IPS-20b (cell line): ENCODE measurements at regions not wholly inside any gene's neighbourhood (a gene's known extent, or its start where the extent isn't known, plus 50 kb on each side); places are given as distances from the start of the nearest gene placed in this dataset.

ENCODE experiments used
- H3K27ac ChIP-seq: one replicate; pipeline ENCODE4 v1.5.1; 2013; ENCODE audit warnings: low read length
- H3K27me3 ChIP-seq: 2 replicates; pipeline ENCODE4 v1.6.1; 2013; ENCODE audit warnings: mild to moderate bottlenecking, low read length, inconsistent platforms; ENCODE audit not compliant: insufficient read depth
- H3K36me3 ChIP-seq: 2 replicates; pipeline ENCODE4 v1.6.1; 2013; ENCODE audit warnings: low read depth, mild to moderate bottlenecking, inconsistent platforms, low read length, moderate library complexity; ENCODE audit not compliant: insufficient read depth
- H3K4me1 ChIP-seq: 2 replicates; pipeline ENCODE4 v1.6.1; 2013; ENCODE audit warnings: mild to moderate bottlenecking, control low read depth, inconsistent platforms, low read length, moderate library complexity; ENCODE audit not compliant: insufficient read depth
- H3K4me3 ChIP-seq: 2 replicates; pipeline ENCODE4 v1.5.1; 2013; ENCODE audit warnings: mild to moderate bottlenecking, low read length, inconsistent platforms
- H3K9ac ChIP-seq: 2 replicates; pipeline ENCODE4 v1.6.1; 2013; ENCODE audit warnings: low read depth, mild to moderate bottlenecking, inconsistent platforms, low read length, moderate library complexity
- H3K9me3 ChIP-seq: 2 replicates; pipeline ENCODE4 v1.6.1; 2013; ENCODE audit warnings: mild to moderate bottlenecking, low read depth, low read length, inconsistent platforms; ENCODE audit not compliant: insufficient read depth

DNA sequence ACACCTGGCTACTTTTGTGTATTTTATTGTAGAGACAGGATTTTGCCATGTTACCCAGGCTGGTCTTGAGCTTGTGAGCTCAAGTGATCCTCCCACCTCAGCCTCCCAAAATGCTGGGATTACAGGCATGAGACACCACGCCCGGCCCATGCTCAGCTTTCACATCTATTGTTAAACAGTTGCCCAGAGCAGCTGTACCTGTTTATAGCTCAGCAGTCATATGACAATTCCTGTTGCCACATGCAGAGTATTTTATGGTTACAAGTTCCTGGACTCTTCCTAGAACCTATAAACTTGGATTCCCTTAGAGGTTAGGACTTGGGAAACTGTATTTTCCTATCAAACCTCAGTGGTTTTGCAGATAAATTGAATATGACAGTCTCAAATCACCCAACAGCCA lies 188.3 kb upstream of the KCNG1 start:
- 0 out of 2 replicates have a peak, but pooled peaks cover under 1% of the 10 kb centered on the region for H3K9me3 ChIP-seq
- H3K27me3 ChIP-seq = no peaks in the 10 kb centered on the region; the same call in 1 of the 2 replicates

DNA sequence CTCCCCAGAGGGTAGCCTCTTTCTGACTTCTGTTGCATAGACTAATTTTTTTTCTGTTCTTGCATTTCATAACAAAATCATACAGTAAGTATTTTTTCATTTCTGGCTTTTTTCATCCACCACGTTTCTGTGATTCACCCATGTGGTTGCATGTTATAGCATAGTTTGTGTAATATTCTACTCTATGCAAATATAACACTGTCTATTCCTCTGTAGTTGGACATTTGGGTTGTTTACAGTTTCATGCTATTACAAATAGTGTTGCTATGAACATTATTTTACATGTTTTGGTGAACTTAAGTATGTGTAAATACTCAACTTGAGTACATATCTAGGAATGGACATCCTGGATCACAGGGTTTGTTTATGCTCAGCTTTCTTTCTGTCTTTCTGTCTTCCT lies 187.2 kb upstream of the KCNG1 start:
- no peaks in the 10 kb centered on the region for H3K9me3 ChIP-seq
- no peak overlapping the region for H3K9ac ChIP-seq
- H3K4me3 ChIP-seq = no peak overlapping the region
- peaks cover 5% of the 10 kb centered on the region; the same call in 1 of the 2 replicates for H3K4me1 ChIP-seq
- H3K27ac ChIP-seq = no peak overlapping the region
- no peaks in the 10 kb centered on the region for H3K36me3 ChIP-seq
- H3K27me3 ChIP-seq = no peaks in the 10 kb centered on the region

More for the DNA sequence above, 188.3 kb upstream of the KCNG1 start:
- no peak overlapping the region for H3K9ac ChIP-seq
- H3K36me3 ChIP-seq = no peaks in the 10 kb centered on the region
- no peak overlapping the region for H3K4me3 ChIP-seq
- H3K4me1 ChIP-seq = peaks cover 5% of the 10 kb centered on the region; the same call in 1 of the 2 replicates
- no peak overlapping the region for H3K27ac ChIP-seq

DNA sequence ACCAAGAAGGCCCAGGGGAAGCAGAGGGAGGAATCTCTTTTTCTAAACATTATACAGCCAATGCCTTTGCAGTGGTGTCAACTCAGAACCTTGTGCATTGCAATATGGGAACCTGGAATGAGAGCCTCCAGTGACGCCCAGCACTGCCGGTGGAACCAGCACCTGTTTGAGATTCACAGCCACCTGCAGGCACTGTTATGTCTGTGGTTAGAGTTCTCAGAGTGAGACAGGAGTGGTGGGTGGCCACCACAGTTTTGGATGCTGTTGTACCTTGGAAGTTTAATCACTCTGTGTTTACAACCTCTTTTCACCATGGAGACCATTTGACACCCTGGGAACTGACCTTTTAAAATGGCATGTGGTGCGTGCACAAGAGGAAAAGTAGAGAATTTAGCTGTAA lies 185.3 kb upstream of the KCNG1 start:
- no peaks in the 10 kb centered on the region for H3K36me3 ChIP-seq
- no peaks in the 10 kb centered on the region for H3K9me3 ChIP-seq
- H3K9ac ChIP-seq = no peak overlapping the region
- H3K27me3 ChIP-seq = no peaks in the 10 kb centered on the region
- peaks cover 5% of the 10 kb centered on the region; the same call in 1 of the 2 replicates for H3K4me1 ChIP-seq
- H3K4me3 ChIP-seq = no peak overlapping the region
- H3K27ac ChIP-seq = no peak overlapping the region

DNA sequence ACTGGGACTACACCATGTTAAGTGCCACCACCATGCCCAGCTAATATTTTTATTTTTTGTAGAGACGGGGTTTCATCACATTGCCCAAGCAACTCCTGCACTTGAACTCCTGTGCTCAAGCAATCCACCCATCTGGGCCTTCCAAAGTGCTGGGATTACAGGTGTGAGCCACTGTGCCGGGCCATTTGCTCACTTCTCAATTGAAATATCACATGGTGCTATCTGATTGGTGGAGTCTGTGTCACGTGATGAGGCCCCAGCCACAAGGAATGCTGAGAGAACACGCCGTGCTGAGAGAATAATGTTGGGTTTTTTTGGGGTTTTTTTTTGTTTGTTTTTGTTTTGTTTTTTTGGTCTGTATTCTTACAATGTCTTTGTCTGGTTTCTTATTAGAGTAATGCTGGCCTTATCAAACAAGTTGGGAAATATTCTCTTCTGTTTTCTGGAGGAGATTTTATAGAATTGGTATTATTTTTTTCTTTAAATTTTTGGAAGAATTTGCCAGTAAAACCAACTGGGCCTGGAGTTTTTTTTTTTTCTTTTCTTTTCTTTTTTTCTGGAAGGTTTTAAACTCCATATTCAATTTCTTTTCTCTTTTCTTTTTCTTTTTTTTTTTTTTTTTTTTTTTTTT lies 183.2 kb upstream of the KCNG1 start:
- H3K36me3 ChIP-seq = no peaks in the 10 kb centered on the region
- H3K27ac ChIP-seq = no peak overlapping the region
- no peaks in the 10 kb centered on the region for H3K9me3 ChIP-seq
- no peak overlapping the region for H3K4me3 ChIP-seq
- no peak overlapping the region for H3K9ac ChIP-seq
- H3K27me3 ChIP-seq = no peaks in the 10 kb centered on the region
- H3K4me1 ChIP-seq = no peaks in the 10 kb centered on the region

DNA sequence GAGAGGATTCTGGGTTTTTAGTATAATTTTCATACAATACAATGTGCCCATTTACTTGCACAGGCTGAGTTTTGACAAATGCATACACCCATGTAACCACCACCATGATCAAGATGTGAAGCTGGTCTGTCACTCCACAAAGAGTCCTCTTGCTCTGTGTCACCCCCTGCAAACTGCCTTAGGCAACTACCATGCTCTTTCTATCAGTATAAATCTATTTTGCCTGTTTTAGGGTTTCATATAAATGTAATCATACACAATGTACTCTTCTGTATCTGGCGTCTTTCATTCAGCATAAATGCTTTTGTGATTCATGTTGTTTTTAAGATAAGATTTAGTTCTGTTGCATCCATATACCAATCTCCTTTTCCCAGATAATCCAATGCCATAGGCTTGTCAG lies 181.9 kb upstream of the KCNG1 start:
- H3K4me1 ChIP-seq = no peaks in the 10 kb centered on the region
- H3K4me3 ChIP-seq = no peak overlapping the region
- no peaks in the 10 kb centered on the region for H3K9me3 ChIP-seq
- H3K27me3 ChIP-seq = no peaks in the 10 kb centered on the region
- no peaks in the 10 kb centered on the region for H3K36me3 ChIP-seq
- H3K9ac ChIP-seq = no peak overlapping the region
- H3K27ac ChIP-seq = no peak overlapping the region

DNA sequence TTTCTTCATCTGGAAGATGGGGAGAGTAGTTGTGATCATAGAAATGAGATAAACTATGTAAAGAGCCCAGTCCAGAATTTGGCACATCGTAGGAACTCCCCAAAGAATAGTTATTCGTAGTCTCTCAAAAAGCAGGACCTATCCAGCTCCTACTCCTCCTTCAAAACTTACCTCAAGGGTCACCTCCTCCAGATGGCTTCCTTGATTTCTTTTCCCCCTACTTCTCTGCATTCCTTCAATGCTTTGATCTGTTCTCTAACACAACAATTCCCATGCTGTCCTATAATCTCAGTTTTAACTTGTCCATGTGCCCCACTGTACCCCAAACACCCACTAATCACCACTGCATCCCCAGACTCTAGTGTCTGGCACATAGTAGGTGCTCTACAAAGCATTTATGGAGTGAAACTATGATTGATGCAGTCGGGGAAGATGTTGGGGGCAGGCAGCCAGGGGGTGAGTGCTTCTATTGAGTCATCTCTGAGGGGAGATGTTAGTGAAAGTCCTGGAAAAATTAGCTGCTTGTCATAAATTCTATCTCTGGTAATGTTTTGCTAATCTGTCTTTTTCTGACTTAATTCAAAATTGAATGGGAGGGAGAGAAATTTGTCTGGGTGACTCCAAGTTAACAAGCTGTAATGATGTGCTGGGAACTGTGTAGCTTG lies 181.3 kb upstream of the KCNG1 start:
- no peak overlapping the region for H3K4me3 ChIP-seq
- no peaks in the 10 kb centered on the region for H3K4me1 ChIP-seq
- H3K36me3 ChIP-seq = no peaks in the 10 kb centered on the region
- H3K9ac ChIP-seq = no peak overlapping the region
- no peaks in the 10 kb centered on the region for H3K27me3 ChIP-seq
- no peaks in the 10 kb centered on the region for H3K9me3 ChIP-seq
- H3K27ac ChIP-seq = no peak overlapping the region

DNA sequence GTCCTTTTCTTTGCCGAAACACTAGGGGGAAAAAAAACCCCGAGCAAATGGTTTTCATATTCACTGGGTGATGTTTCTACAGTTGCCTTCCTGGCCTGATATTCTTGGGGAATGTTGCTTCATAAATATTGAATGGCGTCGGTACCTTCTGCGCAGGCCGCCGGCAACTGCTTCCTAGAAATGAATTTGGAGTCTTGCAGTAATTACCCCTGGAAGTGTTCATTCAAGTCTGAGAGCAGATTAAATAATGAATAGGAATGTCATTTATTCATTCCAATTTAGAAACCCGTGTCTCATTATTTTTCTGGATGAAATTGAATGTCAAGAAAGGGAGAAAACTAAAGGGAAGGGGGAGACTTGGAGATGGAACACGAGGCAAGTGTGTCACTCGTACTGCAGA lies 179.4 kb upstream of the KCNG1 start:
- Histone ChIP-seq H3K4me1 (no peaks in the 10 kb centered on the region), H3K27ac (no peak overlapping the region), H3K9ac (no peak overlapping the region), H3K36me3 (no peaks in the 10 kb centered on the region), H3K4me3 (no peak overlapping the region), H3K9me3 (no peaks in the 10 kb centered on the region), H3K27me3 (no peaks in the 10 kb centered on the region)

DNA sequence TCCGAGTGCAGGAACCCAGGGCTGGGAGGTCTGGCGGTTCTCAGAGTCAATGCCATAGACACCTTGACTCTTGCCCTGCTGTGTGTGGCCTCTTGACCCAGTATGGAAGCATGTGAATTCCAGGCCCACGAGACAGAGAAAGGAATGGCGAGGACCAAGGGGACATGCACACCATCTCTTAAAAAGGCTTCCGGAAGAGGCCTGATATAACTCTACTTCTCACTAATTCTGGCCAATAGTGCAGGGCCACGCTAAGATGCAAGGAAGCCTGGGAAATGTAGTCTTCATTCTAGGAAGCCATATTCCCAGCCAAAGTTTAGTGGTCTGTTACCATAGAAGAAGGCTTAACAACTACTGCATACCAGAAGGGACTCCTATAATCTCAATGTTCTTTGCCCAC lies 177.0 kb upstream of the KCNG1 start:
- no peaks in the 10 kb centered on the region for H3K27me3 ChIP-seq

DNA sequence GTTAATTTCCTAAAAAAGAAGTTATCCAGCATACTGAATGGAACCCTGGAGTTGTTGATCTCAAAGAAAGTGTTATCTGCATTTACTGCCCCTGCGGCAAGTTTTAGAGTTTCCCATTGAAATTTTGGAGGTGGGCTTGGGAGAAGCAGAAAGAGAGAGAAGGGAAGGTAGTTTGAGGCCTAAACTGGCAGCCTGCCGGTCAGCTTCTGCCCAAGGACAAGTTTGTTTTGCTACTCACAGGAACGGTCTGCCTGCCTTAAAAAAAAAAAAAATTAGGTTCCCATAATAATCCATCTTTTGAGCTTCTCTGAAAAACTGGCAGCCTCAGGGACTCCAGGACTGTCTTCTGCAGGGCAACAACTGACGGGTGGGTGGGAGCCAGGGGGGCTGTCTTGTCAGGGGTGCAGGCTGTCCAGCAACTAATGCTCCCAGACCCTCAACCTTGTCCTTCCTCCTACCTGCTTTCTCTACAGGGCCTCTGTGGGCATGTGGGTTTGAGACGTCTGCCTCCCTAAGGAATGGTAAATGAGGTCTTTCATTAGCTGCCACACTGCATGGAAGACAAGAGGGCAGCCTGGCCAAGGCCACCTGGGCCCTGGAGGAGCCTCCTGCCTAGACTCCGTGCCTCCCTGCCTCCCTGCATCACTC lies 176.1 kb upstream of the KCNG1 start:
- H3K4me1 ChIP-seq = no peaks in the 10 kb centered on the region
- H3K36me3 ChIP-seq = no peaks in the 10 kb centered on the region
- no peak overlapping the region for H3K9ac ChIP-seq
- no peak overlapping the region for H3K4me3 ChIP-seq
- H3K9me3 ChIP-seq = no peaks in the 10 kb centered on the region
- H3K27me3 ChIP-seq = no peaks in the 10 kb centered on the region
- no peak overlapping the region for H3K27ac ChIP-seq

More for the DNA sequence above, 177.0 kb upstream of the KCNG1 start:
- no peaks in the 10 kb centered on the region for H3K4me1 ChIP-seq
- no peak overlapping the region for H3K4me3 ChIP-seq
- H3K27ac ChIP-seq = no peak overlapping the region
- no peaks in the 10 kb centered on the region for H3K9me3 ChIP-seq
- no peaks in the 10 kb centered on the region for H3K36me3 ChIP-seq
- no peak overlapping the region for H3K9ac ChIP-seq

DNA sequence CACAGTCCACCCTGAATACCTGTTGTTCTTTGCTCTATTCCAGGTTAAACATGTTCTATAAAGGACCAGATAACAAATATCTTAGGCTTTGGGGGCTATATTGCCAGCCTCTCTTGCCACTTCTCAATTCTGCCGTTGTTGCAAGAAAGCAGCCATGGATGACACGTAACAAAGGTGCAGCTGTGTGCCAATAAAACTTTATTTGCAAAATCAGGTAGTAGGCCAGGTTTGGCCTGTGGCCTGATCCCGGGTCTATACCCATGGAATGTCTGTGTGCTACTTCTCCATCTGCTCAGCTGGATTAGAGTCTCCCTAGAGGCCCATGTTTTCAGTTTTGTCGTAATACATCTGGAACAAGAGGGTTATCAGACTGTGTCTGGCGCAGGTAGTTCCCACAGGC lies 175.3 kb upstream of the KCNG1 start:
- Histone ChIP-seq H3K9me3 (no peaks in the 10 kb centered on the region), H3K4me3 (no peak overlapping the region), H3K27ac (no peak overlapping the region), H3K27me3 (no peaks in the 10 kb centered on the region), H3K36me3 (no peaks in the 10 kb centered on the region), H3K4me1 (no peaks in the 10 kb centered on the region), H3K9ac (no peak overlapping the region)

DNA sequence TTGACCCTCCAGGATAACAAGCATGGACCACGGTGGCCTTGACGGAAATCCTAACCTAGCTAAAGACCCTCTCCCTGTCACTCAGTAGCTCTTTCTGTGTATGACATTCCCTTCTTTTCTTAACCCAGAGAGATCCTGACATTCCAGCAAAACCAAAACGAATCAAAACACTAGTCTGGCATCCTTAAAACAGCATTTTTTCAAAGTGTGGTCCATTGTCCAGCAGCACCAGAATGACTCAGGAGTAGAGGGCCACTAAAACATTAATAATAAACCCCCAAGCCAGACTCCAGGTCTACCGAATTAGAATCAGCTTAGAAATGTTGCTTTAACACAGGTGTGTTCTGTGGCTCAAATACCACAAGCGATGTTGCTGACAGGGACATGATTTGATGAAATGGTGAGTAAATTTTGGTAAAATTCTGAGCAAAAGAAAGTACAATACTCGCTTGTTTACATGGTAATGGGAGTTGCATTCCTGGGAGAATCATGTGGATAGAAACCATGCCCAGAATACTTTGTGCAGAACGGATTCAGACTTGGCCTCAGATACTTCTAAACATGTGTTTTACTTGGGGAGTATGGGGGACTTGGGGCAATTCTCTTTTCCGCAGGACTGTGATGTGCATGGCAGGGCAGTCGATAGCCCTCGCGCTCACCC lies 174.2 kb upstream of the KCNG1 start:
- no peak overlapping the region for H3K4me3 ChIP-seq
- H3K36me3 ChIP-seq = no peaks in the 10 kb centered on the region
- H3K4me1 ChIP-seq = no peaks in the 10 kb centered on the region
- no peaks in the 10 kb centered on the region for H3K9me3 ChIP-seq
- no peak overlapping the region for H3K27ac ChIP-seq
- no peaks in the 10 kb centered on the region for H3K27me3 ChIP-seq
- no peak overlapping the region for H3K9ac ChIP-seq
